ENCODE measurements at regions not wholly inside any gene's neighbourhood (a gene's known extent, or its start where the extent isn't known, plus 50 kb on each side); places are given as distances from the start of the nearest gene placed in this dataset.
"Not testable (repeated sequence)": the region's sequence is repeated elsewhere in the genome, so short reads cannot be mapped to it uniquely, and the experiment has no call there.

GRCh38 chr2:67055387-67056304 is 341.5 kb upstream of the ETAA1 start:
- no peak for DNase-seq

- DNase-seq, result no peak
Observed at GRCh38 chr2:67057123-67057522, 340.0 kb upstream of the ETAA1 start.

DNA sequence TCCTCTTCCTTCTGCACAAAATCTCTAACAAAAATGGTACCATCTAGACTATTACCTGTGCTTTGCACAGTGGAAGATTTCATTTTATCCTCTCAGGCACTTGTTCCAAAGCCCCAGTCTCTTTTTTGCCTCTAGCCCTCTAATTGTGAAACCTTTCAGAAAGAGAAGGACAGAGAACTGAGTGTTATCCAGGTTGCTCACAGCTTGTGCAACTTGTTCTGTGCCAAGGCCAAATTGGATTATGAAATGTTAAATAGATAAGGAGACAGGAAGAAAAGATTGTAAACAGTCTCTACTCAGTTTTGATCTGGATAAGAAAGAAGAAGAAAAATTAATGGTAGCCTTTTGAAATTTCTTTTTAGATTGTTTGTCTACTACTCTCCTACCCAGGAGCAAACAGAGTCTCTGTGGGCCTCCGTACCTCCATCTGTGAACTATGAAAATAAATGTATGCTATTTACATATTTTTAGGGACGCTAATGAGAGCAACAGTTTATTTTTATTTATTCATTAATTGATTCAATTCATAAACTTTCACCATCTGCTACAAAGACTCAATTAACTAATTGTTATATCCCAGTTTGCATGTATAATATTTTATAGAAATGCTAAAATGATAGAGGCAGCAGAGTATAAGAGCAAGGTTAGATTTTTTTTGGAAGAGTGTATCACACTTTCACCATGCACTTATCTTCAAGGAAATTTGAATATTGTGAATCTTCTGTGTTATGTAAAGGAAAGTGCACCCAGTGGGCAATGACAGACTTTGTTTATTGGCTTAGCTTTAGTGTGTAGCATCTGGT is 339.0 kb upstream of the ETAA1 start:
- no peak for DNase-seq

- no peak for DNase-seq
Observed at GRCh38 chr2:67065046-67065445, 332.1 kb upstream of the ETAA1 start.

DNA sequence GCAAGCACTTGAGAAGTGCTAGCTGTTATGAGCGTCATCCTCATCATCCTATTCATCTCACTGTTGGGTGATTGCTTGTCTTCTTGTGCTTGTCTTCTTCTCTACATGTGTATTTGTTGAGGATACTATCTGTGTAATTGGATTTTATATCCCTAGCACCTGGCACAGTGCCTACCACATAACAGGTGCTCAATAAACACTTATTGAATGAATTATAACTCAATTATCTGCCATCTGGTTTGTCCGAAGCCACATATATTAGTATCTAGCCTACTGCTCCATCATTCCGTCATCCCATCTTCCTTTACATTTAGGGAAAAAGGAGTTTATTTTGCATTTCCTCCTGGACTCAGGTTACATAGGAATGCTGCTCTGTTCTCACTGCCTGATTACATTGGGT is 330.4 kb upstream of the ETAA1 start:
- DNase-seq, result no peak

GRCh38 chr2:67067656-67068055 is 329.5 kb upstream of the ETAA1 start:
- no peak for DNase-seq

- DNase-seq, result no peak
Observed at GRCh38 chr2:67070826-67071225, 326.3 kb upstream of the ETAA1 start.

DNA sequence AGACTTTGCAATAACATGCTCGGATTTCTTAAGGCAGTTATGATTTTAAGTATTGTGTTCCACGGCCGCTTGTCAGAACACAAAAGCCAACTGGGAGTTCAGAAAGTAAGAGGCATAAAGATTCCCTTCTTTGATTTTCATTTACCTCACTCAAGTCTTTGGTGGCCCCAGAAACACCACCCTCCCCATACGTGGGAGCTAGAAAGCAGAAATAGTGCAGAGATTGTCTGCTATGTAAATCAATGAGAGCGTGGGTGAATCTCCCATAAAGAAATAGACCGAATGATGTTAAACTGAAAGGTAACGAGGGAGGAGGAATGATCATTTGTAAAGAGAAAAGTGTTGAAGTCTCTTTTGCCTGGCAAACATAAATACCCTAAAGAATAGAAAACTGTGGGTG is 322.1 kb upstream of the ETAA1 start:
- no peak for DNase-seq

GRCh38 chr2:67075530-67076238 is 321.4 kb upstream of the ETAA1 start:
- DNase-seq, result no peak

GRCh38 chr2:67076239-67076624 is 320.9 kb upstream of the ETAA1 start:
- no peak for DNase-seq

DNA sequence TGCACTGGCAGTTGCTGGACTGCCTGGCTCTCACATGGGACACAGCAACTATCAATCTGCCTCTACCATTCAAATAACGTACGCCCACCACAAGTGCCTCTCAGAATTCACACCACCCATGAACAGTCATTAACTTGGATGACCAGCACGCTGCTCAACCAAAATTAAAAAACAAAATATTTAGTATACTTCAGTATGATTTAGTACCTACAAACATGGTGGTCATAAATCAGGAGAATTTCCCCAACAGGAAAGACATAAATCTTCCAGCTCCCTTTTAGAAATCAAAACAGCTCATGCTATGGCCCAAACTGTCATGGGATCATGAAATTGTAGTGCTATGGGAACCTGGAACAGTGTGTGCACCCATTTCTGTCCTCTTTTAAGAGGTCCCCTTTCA is 317.4 kb upstream of the ETAA1 start:
- DNase-seq, result no peak

DNA sequence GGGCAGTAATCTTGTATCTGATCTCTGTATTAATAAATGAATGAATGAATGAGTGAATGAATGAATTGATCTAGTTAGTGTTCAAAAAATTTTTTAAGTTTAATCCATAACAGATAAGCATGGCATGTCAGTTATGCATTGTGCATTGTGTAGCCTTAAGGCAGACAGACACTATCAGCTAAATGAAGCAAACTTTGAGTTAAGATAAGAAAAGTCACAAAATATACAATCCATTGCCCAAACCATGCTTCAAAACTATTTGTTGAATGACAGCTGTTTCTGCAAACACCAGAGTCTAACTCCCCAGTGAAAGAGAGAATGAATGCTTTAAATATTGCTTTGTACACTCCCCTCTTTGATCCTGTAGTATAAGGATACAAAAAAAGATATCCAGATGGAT is 314.3 kb upstream of the ETAA1 start:
- DNase-seq, result no peak

- DNase-seq, result no peak
Observed at GRCh38 chr2:67083951-67084350, 313.2 kb upstream of the ETAA1 start.

DNA sequence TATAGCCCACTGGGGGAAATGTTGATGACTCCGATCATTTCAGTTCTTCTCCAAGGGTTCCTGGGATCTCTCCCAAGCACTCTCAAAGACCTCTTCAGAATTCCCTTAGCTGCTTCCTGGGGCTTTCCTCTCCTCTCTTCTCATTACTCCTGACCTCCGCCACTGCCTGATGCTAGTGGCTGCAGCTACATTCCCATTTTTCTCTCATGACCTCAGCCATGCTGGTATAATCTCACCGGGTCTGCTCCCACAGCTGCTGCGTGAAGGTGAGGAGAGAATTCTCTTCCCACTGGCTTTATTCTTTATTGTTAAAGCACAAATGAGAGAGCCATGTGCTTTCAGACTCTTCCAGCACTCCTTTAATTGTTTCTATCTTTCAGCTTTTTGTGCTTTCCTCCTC is 312.0 kb upstream of the ETAA1 start:
- DNase-seq, result no peak

GRCh38 chr2:67091681-67092080 is 305.5 kb upstream of the ETAA1 start:
- no peak for DNase-seq

GRCh38 chr2:67095121-67095520 is 302.0 kb upstream of the ETAA1 start:
- DNase-seq, result no peak

DNA sequence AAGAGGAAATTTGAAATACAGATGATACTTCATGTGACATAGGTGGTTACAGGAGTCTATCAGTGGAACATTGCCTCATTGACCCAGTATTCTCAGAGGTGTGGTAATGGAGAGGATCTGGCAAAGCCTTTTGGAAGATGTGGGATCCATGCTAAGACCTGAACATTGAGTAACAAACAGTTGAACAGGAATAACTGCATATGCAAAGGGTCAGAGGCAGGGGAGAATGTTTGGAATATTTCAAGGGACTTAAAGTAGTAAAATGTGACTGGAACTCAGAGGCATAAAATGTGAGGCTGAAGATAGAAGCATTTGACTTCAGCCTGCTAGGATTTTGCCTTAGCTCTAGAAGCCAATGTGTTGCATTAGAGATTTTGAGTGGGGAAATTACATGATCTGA is 300.2 kb upstream of the ETAA1 start:
- DNase-seq, result no peak

- DNase-seq, result no peak
Observed at GRCh38 chr2:67103157-67103556, 294.0 kb upstream of the ETAA1 start.

- DNase-seq, result no peak
Observed at GRCh38 chr2:67108231-67108630, 288.9 kb upstream of the ETAA1 start.

- DNase-seq, result no peak
Observed at GRCh38 chr2:67124531-67124930, 272.6 kb upstream of the ETAA1 start.

DNA sequence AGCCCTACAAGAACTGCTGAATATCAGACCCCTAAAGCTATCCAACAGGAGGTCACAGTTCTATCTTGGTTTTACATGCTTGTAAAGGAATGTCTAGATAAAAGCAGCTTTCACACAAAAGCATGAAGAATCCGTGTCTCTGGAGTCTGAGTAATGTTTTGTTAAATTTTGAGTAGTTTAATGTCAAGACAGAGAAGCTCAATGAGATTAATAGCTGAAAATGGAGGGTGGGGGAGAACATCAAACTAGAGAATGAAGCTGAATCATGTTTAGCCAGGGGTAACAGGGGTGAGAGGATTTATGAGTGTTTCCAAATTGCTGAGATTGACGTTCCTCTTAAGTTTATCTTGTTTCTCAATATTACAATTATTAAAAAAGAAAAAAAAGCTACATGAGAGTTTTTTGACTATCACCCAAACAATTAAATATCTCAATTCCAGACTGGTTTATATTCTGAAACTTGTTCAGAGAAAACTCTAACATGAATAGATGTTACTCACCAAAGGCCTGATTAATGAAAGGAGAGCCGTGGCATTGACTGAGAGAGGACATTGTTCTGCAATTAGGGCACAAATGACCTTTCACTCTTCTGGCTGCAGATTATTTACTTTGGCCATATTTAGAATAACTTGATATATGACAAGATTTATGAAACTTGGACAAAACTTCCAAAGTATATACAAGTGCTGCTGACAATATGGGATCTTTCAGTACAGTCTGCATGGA is 266.4 kb upstream of the ETAA1 start:
- DNase-seq, result no peak

DNA sequence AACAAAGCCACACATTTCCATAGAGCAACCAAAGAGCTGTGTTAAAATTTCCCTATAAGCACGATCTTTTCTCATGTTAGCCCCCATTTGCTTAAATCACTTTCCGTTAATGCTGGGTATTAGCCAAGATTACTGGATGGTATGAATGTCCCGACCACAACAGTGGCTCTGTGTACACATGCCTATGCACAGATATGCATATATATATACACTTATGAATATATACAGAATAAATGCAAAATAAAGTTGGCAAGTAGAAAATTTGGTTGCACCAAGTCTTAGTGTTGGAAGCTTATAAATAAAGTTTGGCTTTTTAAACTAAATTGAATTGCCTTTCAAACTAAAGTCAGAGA is 265.9 kb upstream of the ETAA1 start:
- no peak for DNase-seq

GRCh38 chr2:67132441-67132940 is 264.6 kb upstream of the ETAA1 start:
- DNase-seq, result not testable (repeated sequence)

Measured in NCI-H774 (cell line).